DND-41 (cell line): ENCODE measurements at regions not wholly inside any gene's neighbourhood (a gene's known extent, or its start where the extent isn't known, plus 50 kb on each side); places are given as distances from the start of the nearest gene placed in this dataset.

Experiments
- ATAC-seq: fragments of 200-7000 bp; cut with Tn5 transposase; 3 replicates; pipeline ENCODE4 v1.9.1; 2021; ENCODE audit warnings: low read depth; ENCODE audit not compliant: insufficient read depth
- DNase-seq: peaks from one replicate; pipeline ENCODE4 v3.0.0-alpha.2; 2020
- H2AFZ ChIP-seq: 2 replicates; pipeline ENCODE4 v1.6.0; 2012; ENCODE audit warnings: low read depth, low read length
- H3K27ac ChIP-seq: 2 replicates; pipeline ENCODE4 v1.5.1; 2012; ENCODE audit warnings: low read length, inconsistent platforms
- H3K27me3 ChIP-seq: fragments of 200-600 bp; sonication (generic); 2 replicates; pipeline ENCODE4 v1.6.0; 2012; ENCODE audit warnings: low read length, mild to moderate bottlenecking, inconsistent platforms; ENCODE audit not compliant: insufficient read depth, poor library complexity
- H3K36me3 ChIP-seq: 2 replicates; pipeline ENCODE4 v1.5.1; 2012; ENCODE audit warnings: low read length, inconsistent platforms; ENCODE audit not compliant: insufficient read depth
- H3K4me1 ChIP-seq: 2 replicates; pipeline ENCODE4 v1.5.1; 2012; ENCODE audit warnings: mild to moderate bottlenecking, low read length; ENCODE audit not compliant: insufficient read depth
- H3K4me2 ChIP-seq: 2 replicates; pipeline ENCODE4 v1.6.0; 2012; ENCODE audit warnings: mild to moderate bottlenecking, moderate library complexity, low read length, inconsistent platforms; ENCODE audit not compliant: insufficient read depth
- H3K4me3 ChIP-seq, 2 experiments: fragments of 200-600 bp in 1 of 2; shearing (Covaris generic) in 1 of 2; 2 replicates each; pipeline ENCODE4 v1.5.1; 2012 to 2016; ENCODE audit warnings: inconsistent platforms in 2 of 2, low read length in 2 of 2, mild to moderate bottlenecking in 2 of 2, low read depth in 1 of 2, moderate library complexity in 1 of 2
- H3K79me2 ChIP-seq: 2 replicates; pipeline ENCODE4 v1.6.0; 2012; ENCODE audit warnings: low read length, inconsistent platforms; ENCODE audit not compliant: insufficient read depth
- H3K9ac ChIP-seq: 2 replicates; pipeline ENCODE4 v1.6.0; 2012; ENCODE audit warnings: low read depth, mild to moderate bottlenecking, inconsistent platforms, low read length, moderate library complexity
- H3K9me3 ChIP-seq: 2 replicates; pipeline ENCODE4 v1.5.1; 2012; ENCODE audit warnings: low read length, moderate library complexity, mild to moderate bottlenecking, inconsistent platforms; ENCODE audit not compliant: insufficient read depth, severe bottlenecking
- H4K20me1 ChIP-seq: 2 replicates; pipeline ENCODE4 v1.6.0; 2012; ENCODE audit warnings: low read length; ENCODE audit not compliant: insufficient read depth
- EZH2 ChIP-seq: IDR thresholded peaks from 3 replicates; pipeline ENCODE4 v1.6.1; 2012; ENCODE audit warnings: borderline replicate concordance, low read depth, mild to moderate bottlenecking, moderate library complexity, low read length, inconsistent platforms; ENCODE audit not compliant: severe bottlenecking
- TF ChIP-seq, protein P1 (sequence below): IDR thresholded peaks from 2 replicates; pipeline ENCODE4 v1.5.1; 2012; ENCODE audit warnings: borderline replicate concordance, low read length, moderate library complexity, mild to moderate bottlenecking; ENCODE audit not compliant: poor library complexity, severe bottlenecking; ENCODE audit errors: extremely low read depth

DNA sequence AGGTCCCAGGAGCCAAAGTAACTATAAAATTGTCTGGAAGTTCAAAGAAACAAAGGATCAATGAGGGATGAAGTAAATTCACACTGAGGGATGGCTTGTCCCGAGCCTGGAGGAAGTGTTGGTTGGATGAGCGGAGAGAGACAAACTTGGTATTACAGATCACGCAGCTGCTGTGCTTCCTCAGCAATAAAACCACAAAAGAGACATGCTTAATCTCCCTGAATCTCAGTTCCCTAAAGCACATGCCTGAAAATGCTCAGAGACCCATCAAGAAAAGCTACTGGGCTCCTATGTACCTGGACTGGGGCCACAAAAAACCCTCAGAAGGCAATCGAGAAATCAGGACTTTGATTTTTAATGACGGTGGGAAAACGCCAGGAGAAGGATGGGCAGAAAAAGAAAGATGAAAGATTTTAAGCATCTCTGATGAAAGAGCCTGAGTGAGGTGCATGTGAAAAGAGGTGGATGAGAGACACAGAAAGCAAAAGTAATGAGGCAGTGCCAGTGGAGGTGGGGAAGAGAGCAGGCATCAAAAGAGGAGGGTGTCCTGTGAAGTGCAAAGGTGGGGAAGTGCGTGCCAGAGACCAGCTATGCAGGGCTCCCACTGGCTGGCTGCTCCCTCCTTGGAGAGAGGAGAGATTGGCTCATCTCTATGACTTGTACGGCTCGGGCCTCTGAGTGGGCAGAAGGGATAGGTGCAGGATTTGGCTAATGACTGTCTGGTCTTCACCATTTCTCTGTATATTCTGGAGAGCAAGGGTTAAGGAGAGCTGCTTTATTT is 143.7 kb downstream of the ABCC12 start:
- no peaks in the 10 kb centered on the region for H3K36me3 ChIP-seq
- DNase-seq: no peak
- no peak overlapping the region for H2AFZ ChIP-seq
- no peaks in the 10 kb centered on the region for H3K27me3 ChIP-seq
- H3K9me3 ChIP-seq: no peaks in the 10 kb centered on the region
- no peaks in the 10 kb centered on the region for H3K79me2 ChIP-seq
- TF ChIP-seq, protein P1, sequence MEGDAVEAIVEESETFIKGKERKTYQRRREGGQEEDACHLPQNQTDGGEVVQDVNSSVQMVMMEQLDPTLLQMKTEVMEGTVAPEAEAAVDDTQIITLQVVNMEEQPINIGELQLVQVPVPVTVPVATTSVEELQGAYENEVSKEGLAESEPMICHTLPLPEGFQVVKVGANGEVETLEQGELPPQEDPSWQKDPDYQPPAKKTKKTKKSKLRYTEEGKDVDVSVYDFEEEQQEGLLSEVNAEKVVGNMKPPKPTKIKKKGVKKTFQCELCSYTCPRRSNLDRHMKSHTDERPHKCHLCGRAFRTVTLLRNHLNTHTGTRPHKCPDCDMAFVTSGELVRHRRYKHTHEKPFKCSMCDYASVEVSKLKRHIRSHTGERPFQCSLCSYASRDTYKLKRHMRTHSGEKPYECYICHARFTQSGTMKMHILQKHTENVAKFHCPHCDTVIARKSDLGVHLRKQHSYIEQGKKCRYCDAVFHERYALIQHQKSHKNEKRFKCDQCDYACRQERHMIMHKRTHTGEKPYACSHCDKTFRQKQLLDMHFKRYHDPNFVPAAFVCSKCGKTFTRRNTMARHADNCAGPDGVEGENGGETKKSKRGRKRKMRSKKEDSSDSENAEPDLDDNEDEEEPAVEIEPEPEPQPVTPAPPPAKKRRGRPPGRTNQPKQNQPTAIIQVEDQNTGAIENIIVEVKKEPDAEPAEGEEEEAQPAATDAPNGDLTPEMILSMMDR: no peak
- TF ChIP-seq EZH2: no peak
- H3K9ac ChIP-seq: no peak overlapping the region
- H3K4me2 ChIP-seq: no peak overlapping the region
- H3K27ac ChIP-seq: no peak overlapping the region
- H4K20me1 ChIP-seq: no peaks in the 10 kb centered on the region
- no peaks in the 10 kb centered on the region for H3K4me1 ChIP-seq
- no peak overlapping the region for H3K4me3 ChIP-seq
- ATAC-seq: no peak

DNA sequence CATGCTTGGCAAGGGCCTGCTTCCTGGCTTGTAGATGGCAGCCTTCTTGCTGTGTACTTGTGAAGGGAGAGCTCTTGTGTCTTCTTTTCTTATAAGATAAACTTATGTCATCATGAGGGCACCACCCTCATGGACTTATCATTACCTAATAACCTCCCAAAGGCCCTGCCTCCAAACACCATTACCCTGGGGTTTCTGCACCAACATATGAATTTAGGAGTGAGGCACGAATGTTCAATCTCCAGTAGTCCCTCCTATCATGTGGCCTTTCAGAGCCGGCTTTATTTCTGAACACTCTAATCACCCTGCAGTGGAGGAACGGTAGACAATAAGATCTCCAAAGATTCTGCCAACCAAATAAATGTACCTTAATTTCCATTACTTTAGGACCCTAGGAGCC is 144.3 kb downstream of the ABCC12 start:
- Histone ChIP-seq H3K27ac (no peak overlapping the region), H2AFZ (no peak overlapping the region), H3K4me3 (no peak overlapping the region), H4K20me1 (no peaks in the 10 kb centered on the region), H3K4me1 (no peaks in the 10 kb centered on the region), H3K9me3 (no peaks in the 10 kb centered on the region), H3K9ac (no peak overlapping the region), H3K79me2 (no peaks in the 10 kb centered on the region), H3K4me2 (no peak overlapping the region), H3K36me3 (no peaks in the 10 kb centered on the region), H3K27me3 (no peaks in the 10 kb centered on the region)
- ATAC-seq: no peak
- TF ChIP-seq, protein P1: no peak
- no peak for TF ChIP-seq EZH2
- no peak for DNase-seq

DNA sequence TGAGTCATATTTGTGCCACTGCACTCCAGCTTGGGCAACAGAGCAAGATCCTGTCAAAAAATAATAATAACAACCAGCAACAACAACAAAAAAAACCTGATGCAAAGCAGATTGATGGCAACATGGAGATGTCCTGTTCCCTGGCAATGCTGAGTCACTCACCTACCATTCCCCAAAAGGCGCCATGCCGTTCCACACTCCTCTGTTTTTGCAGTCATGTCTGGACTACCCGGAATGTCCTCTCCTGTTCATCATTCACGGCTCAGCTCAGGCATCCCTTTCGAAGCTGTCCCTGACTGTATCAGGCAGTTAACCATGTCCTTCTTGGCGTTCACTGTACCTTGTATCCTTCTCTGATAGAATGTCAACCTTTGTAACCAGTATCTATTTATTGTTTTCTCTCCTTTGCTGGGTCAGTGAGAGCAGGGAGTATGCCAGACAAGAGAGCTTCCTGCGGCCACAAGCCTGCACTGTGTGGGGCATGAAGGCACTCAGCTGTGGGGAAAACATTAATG is 147.7 kb downstream of the ABCC12 start:
- Histone ChIP-seq H3K4me2 (no peak overlapping the region), H2AFZ (no peak overlapping the region), H4K20me1 (no peaks in the 10 kb centered on the region), H3K79me2 (no peaks in the 10 kb centered on the region), H3K4me3 (no peak overlapping the region), H3K27ac (no peak overlapping the region), H3K9ac (no peak overlapping the region), H3K36me3 (no peaks in the 10 kb centered on the region), H3K27me3 (no peaks in the 10 kb centered on the region), H3K9me3 (no peaks in the 10 kb centered on the region), H3K4me1 (no peaks in the 10 kb centered on the region)
- DNase-seq (no peak), ATAC-seq (no peak)
- TF ChIP-seq EZH2: no peak
- TF ChIP-seq, protein P1: no peak
